HG03175 (cell line): ENCODE measurements at regions not wholly inside any gene's neighbourhood (a gene's known extent, or its start where the extent isn't known, plus 50 kb on each side); places are given as distances from the start of the nearest gene placed in this dataset.

Experiments used
- ATAC-seq: cut with Tn5 transposase; IDR thresholded peaks from one replicate; pipeline ENCODE4 v1.9.1; 2021; ENCODE audit warnings: mild to moderate bottlenecking, moderate library complexity; ENCODE audit not compliant: unreplicated experiment

GRCh38 chr6:148265054-148265453, 77.6 kb upstream of the SASH1 start:
- ATAC-seq: no peak

- ATAC-seq: no peak
Observed at GRCh38 chr6:148269386-148269785, 73.3 kb upstream of the SASH1 start.

DNA sequence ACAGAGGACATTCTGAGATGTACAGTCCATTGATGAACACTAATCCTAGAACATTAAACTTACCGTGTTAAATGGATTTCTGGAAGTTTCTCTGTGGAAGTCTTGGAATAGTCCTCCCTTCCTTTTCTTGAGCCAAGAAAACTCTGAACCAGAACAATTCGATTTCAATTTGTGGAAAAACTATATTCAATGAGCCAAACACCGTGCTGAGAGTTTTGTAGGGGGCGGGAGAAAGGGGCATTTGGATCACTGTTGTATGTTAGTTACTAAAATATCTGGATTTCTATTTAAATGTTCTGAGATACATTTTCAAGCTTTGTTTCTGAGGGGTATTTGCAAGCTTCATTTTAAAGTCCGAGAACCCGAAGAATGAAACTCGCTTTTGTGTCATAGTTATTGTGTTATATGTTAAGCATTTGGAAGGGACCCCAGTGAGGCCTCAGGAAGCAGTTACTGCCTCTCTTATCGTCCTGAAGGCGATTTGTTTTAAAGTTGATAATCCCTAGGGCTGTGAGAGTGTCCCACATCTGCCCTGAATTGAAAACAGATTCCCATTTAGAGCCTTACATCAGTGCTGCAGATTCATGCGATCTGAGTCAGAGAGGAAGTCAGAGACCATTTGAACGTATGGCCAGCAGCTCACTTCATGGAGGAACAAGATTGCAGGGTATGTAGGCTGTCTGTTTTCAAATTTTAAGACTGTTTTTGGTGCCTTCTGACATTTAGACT, 70.8 kb upstream of the SASH1 start:
- no peak for ATAC-seq

DNA sequence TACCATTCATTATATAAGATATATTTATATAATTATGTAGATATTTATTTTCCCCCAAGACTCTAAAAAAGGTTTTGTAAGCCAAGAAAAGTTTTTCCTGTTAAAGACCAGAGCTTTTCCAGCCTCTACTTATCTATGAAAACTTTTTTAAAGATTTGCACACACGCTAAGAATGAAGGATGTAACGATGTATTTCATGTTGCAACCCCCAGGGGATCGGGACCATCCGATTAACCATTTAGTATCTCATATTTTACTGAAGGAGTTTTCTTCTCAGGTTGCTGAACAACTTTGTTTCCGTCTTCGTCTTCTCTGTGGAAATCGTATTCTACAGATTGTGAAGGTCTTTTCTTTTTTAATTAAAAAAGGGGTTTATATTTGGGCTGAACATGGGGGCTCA, 70.0 kb upstream of the SASH1 start:
- ATAC-seq: no peak

DNA sequence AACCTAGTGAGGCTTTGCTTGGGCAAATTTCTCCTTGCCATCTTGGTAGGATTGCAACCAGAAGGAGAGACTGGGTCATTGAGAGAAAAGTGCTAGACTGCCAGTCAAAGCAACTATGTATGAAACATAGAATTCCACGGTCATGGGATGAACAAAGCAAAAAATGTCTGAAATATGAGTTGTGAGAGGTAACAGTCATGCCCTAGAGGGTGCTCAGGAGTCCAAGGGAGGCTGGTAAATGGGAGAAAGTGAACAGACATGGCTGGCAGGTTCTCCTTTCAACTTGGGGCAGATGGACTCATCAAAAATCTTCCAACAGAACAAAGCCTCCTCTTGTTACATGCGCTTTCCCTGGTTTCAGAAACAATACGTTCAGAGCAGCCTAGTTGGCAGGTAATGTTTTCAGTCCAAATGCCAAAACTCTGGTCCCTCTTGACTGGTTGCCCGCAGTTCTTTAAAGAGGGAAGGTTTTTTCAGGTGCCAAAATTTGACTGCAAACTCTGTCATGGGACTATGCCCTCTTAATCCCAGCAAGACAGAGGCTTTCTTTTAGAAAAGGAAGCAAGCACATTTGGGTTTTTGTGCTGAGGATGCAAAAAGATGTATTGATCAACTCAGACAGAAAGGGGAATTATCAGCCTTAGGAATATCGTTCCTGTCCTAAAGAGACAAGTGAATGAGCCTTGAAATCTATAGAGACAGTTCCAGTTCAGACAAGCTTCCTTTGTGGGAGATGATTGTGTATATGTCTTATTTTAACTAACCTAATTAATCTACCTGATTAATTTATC, 68.5 kb upstream of the SASH1 start:
- ATAC-seq: no peak

DNA sequence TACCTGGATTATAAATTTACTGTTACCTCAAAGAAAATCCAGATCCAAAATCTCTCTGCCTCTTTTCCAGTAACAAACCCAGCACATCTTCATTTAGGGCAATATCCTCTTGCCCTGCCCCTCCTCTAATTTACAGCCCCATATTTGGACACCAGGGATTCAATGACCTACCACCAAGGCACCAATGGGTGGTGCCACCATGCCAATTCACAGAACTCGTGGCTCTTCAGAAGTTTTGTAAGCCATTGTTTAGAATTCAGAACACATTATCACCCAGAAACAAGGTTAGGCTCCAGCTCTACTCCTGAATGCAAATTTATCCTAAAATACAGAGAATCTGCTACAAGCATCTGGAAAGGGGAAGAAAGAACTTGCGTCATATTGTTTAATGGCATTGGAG, 67.8 kb upstream of the SASH1 start:
- ATAC-seq: no peak

- ATAC-seq: no peak
Observed at GRCh38 chr6:148285205-148285604, 57.4 kb upstream of the SASH1 start.

DNA sequence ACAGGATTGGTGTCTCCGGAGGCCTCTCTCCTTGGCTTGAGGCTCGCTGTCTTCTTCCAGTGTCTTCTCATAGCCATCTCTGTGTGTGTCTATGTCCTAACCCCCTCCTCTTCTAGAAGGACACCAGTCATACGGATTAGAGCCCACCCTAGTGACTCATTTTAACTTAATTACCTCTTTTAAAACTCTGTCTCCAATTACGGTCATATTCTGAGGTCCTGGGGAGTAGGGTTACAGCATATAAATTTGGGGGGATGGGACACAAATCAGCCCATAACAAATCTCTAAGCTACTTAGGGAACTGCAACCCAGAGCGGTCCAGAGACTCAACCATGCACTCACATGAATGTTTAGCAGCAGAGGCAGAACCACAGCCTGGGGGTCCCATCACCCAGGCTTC, 56.1 kb upstream of the SASH1 start:
- ATAC-seq: no peak

DNA sequence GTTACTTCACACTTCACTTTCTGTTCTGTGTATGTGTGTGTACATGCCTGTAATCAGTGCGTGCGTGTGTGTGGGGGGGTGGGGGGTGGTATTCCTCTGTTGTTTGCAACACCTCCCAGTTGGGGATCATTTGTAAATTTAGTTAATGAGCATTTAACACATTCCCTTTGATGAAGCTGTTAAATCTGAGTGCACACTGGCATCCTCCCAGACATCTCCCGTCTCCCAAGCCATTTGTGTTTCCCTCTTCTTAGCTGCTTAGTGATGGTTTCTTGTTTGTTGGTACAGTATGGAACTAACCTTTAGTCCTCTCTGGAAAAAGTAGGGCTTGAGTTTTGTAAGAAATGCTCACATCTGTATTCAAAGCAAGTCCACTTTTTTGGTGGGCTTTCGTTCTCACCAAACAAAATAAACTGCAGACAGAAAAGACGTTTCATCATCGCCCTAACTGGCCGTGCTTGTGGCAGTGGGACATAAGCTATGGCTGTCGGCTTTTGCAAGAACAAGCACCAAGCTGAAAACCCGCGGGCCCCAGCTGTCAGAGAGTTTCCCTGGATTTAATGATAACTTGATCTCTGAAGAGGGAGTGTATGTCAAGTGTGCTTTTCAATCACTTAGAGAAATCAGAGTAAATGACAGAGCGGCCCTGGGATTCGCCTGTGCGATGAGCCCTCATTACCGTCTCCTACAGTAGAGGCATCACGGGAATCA, 54.9 kb upstream of the SASH1 start:
- ATAC-seq: no peak

GRCh38 chr6:148288541-148288940, 54.1 kb upstream of the SASH1 start:
- no peak for ATAC-seq

DNA sequence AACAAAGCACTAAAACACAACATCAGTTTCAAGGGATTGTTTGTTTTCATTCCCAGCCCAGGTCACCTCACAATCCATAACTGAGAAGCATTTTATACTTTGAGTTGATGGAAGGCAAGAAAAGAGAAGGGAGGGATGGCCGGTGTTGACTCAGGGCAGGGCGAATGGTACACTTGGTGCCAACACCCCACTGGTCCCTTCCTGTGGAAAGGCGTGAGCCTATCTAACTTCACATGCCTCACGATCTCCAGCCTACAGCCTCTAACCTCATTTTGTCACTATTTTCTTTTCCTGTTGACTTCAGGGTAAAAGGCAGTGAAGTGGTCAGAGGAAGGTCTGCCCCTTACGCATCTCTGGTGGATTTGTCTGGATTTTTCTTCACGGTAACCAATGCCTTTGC, 53.5 kb upstream of the SASH1 start:
- no peak for ATAC-seq

DNA sequence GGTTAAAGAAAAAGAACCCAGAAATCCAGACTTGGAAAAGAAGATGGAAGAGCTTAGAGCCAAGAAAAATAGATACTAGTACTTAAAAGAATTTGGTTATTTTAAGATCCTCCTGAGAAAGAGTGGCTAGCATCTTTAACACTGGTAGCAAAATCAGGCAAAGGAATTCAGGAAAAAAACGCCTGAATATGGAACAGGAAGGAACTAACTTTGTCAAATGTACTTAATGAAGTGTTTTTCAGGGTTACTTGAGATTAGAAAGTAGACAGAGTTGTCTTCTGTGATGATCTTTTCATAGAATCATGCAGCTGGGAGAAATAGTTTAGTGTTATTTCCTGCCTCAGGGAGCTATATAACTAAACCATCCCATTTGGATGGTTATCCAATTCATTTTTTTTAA, 50.8 kb upstream of the SASH1 start:
- ATAC-seq: no peak
